ENCODE measurements at regions not wholly inside any gene's neighbourhood (a gene's known extent, or its start where the extent isn't known, plus 50 kb on each side); places are given as distances from the start of the nearest gene placed in this dataset.
A peak's percentile ranks its signal among the peaks of the same experiment; 100 is the strongest.

DNA sequence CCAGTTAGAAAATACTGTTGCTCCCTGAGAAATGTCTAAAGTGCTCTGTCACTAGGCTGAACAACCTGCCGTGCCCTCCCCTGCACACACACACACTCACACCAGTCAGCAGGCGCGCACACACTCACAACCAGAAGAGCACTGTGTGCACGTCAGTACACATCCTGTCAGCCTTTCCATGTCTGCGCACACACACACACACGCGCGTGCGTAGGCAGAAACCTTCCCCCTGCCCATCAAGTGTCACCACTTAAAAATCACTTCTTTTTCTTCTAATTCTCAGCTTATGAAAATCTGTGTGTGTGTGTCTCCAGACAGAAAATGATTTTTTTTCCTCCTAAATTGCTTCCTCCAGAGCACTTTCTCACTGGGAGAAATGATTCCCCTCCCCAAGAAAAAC is 100.3 kb downstream of the EDN3 start:
- WGBS, 2 donors (ENCODE audit: extremely low coverage in 2 of 2, insufficient read length in 2 of 2, insufficient replicate concordance in 1 of 2), result no CpG with 5 or more reads among the region's 9 CpGs
- Histone ChIP-seq H2BK120ac (ENCODE audit: low read depth, low read length) (no peak overlapping the region), H3K4me1 (ENCODE audit: control insufficient read depth in 2 of 2, insufficient read depth in 1 of 2, low read depth in 1 of 2, low read length in 2 of 2) (peaks cover 0 to 37% of the 10 kb centered on the region in 2 donors)

DNA sequence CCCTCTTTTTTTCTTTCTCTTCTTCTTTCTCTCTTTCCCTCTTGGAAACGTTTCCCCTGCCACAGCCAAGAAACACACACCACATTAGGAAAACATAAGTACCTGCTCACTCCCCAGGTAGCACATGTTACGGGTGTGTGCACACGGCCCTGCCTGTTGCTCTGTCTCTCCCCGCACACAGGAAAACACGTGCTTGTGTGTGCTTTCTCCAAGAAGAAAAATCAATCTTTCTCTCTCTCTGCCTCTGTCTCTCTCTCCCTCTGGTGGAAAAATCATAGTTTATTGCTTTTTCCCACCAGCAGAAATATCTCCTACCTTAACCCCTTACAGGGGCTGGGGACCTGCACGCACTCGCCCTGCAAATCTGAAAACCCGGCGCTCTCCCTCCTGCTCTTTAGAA is 102.3 kb downstream of the EDN3 start:
- Histone ChIP-seq H3K9ac (ENCODE audit: low read depth, low read length, poor library complexity) (no peak overlapping the region), H4K91ac (ENCODE audit: low read depth, low read length, poor library complexity) (no peak overlapping the region), H2AK5ac (ENCODE audit: low read depth, low read length) (no peak overlapping the region), H3K23ac (ENCODE audit: low read depth, low read length, poor library complexity) (no peak overlapping the region), H3K14ac (ENCODE audit: low read length) (no peak overlapping the region), H3K18ac (ENCODE audit: low read length) (no peak overlapping the region), H3K4ac (ENCODE audit: low read length) (no peak overlapping the region), H2BK120ac (ENCODE audit: low read depth, low read length) (no peak overlapping the region), H3K79me1 (ENCODE audit: low read depth, low read length) (no peaks in the 10 kb centered on the region), H3K9me3 (replicated peaks in 1 of 2; ENCODE audit: control insufficient read depth in 2 of 2, insufficient read depth in 1 of 2, low read depth in 1 of 2, low read length in 2 of 2) (no peaks in the 10 kb centered on the region), H3K36me3 (replicated peaks in 1 of 2; ENCODE audit: control insufficient read depth in 2 of 2, insufficient read depth in 2 of 2, low read length in 2 of 2) (no peaks in the 10 kb centered on the region), H3K4me2 (ENCODE audit: insufficient read depth, low read length, poor library complexity, severe bottlenecking) (no peak overlapping the region), H3K4me1 (ENCODE audit: control insufficient read depth in 2 of 2, insufficient read depth in 1 of 2, low read depth in 1 of 2, low read length in 2 of 2) (peaks cover 0 to 36% of the 10 kb centered on the region in 2 donors), H2BK15ac (ENCODE audit: low read length) (no peak overlapping the region), H3K4me3 (ENCODE audit: low read length in 2 of 2) (no peak overlapping the region), H2BK5ac (ENCODE audit: low read length) (no peak overlapping the region), H4K8ac (ENCODE audit: low read depth, low read length) (no peak overlapping the region), H3K27ac (replicated peaks; ENCODE audit: low read length) (no peak overlapping the region), H2AFZ (ENCODE audit: low read length) (no peak overlapping the region), H2BK12ac (ENCODE audit: low read length) (no peak overlapping the region), H3K27me3 (ENCODE audit: control insufficient read depth in 3 of 3, insufficient read depth in 3 of 3, low read depth in 1 of 3, low read length in 3 of 3) (peaks cover 0 to 61% (median 0%) of the 10 kb centered on the region in 3 experiments)
- no CpG with 5 or more reads among the region's 9 CpGs for WGBS, 2 donors (ENCODE audit: extremely low coverage in 2 of 2, insufficient read length in 2 of 2, insufficient replicate concordance in 1 of 2)
- DNase-seq (ENCODE audit: low spot score), result no peak

More for the DNA sequence above, 100.3 kb downstream of the EDN3 start:
- H3K27ac ChIP-seq (replicated peaks; ENCODE audit: low read length), result no peak overlapping the region
- no peak overlapping the region for H3K4ac ChIP-seq (ENCODE audit: low read length)
- no peak overlapping the region for H2BK15ac ChIP-seq (ENCODE audit: low read length)
- no peak overlapping the region for H3K9ac ChIP-seq (ENCODE audit: low read depth, low read length, poor library complexity)
- no peak overlapping the region for H3K23ac ChIP-seq (ENCODE audit: low read depth, low read length, poor library complexity)
- H3K4me2 ChIP-seq (ENCODE audit: insufficient read depth, low read length, poor library complexity, severe bottlenecking), result no peak overlapping the region
- no peaks in the 10 kb centered on the region for H3K9me3 ChIP-seq (replicated peaks in 1 of 2; ENCODE audit: control insufficient read depth in 2 of 2, insufficient read depth in 1 of 2, low read depth in 1 of 2, low read length in 2 of 2)
- no peak overlapping the region for H2AK5ac ChIP-seq (ENCODE audit: low read depth, low read length)
- H3K79me1 ChIP-seq (ENCODE audit: low read depth, low read length), result no peaks in the 10 kb centered on the region
- DNase-seq (ENCODE audit: low spot score), result no peak
- peaks cover 0 to 56% (median 0%) of the 10 kb centered on the region in 3 experiments for H3K27me3 ChIP-seq (ENCODE audit: control insufficient read depth in 3 of 3, insufficient read depth in 3 of 3, low read depth in 1 of 3, low read length in 3 of 3)
- H3K36me3 ChIP-seq (replicated peaks in 1 of 2; ENCODE audit: control insufficient read depth in 2 of 2, insufficient read depth in 2 of 2, low read length in 2 of 2), result no peaks in the 10 kb centered on the region
- no peak overlapping the region for H4K8ac ChIP-seq (ENCODE audit: low read depth, low read length)
- H3K18ac ChIP-seq (ENCODE audit: low read length), result peak overlapping the region; percentile 77
- no peak overlapping the region for H2AFZ ChIP-seq (ENCODE audit: low read length)
- peak overlapping the region; percentile 79 for H2BK12ac ChIP-seq (ENCODE audit: low read length)
- H3K14ac ChIP-seq (ENCODE audit: low read length), result no peak overlapping the region
- H2BK5ac ChIP-seq (ENCODE audit: low read length), result no peak overlapping the region
- no peak overlapping the region for H3K4me3 ChIP-seq (ENCODE audit: low read length in 2 of 2)
- peak overlapping the region; percentile 4 for H4K91ac ChIP-seq (ENCODE audit: low read depth, low read length, poor library complexity)

DNA sequence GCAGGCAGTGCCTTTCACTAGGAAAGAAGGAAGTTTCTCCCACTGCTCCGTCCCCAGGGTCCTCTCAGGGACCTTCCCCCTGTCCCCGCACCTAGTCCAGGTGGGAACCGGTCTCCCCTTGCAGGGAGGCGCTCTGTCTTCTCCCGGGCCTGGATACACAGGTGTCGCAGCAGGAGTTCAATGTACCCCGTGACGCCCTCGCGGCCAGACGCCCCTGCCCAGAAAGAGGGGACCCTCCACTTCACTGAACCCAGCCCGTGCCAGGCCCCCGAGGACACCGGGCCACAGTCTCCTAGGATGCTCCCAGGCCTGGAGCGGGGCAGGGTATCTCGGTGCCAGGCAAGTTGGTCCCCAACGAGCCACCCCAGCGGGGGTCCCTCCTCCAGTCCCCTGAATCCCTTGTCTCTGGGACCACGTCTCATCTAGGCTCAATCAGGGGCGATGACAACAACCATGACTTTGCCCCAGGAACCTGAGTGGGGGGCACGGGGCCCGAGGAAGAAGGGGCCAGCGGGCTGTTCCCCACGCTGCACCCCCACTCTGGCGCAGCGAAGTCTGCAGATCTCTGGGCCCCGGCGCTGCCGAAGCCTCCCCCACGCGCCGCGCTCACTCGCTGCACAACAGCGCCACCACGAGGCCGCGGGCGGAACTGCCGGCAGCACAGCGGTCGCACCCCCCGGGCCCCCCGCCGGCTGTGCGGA is 103.0 kb downstream of the EDN3 start:
- Histone ChIP-seq H2BK12ac (ENCODE audit: low read length) (peak overlapping the region; percentile 78), H3K27me3 (ENCODE audit: control insufficient read depth in 3 of 3, insufficient read depth in 3 of 3, low read depth in 1 of 3, low read length in 3 of 3) (peaks cover 0 to 59% (median 0%) of the 10 kb centered on the region in 3 experiments), H3K79me1 (ENCODE audit: low read depth, low read length) (no peaks in the 10 kb centered on the region), H3K4me1 (ENCODE audit: control insufficient read depth in 2 of 2, insufficient read depth in 1 of 2, low read depth in 1 of 2, low read length in 2 of 2) (peaks cover 0 to 31% of the 10 kb centered on the region in 2 donors), H4K91ac (ENCODE audit: low read depth, low read length, poor library complexity) (peak overlapping the region; percentile 41), H2BK5ac (ENCODE audit: low read length) (peak overlapping the region; percentile 88), H3K27ac (replicated peaks; ENCODE audit: low read length) (no peak overlapping the region), H3K14ac (ENCODE audit: low read length) (peak overlapping the region; percentile 17), H3K36me3 (replicated peaks in 1 of 2; ENCODE audit: control insufficient read depth in 2 of 2, insufficient read depth in 2 of 2, low read length in 2 of 2) (no peaks in the 10 kb centered on the region), H4K8ac (ENCODE audit: low read depth, low read length) (no peak overlapping the region), H3K4me2 (ENCODE audit: insufficient read depth, low read length, poor library complexity, severe bottlenecking) (peak overlapping the region; percentile 82), H3K18ac (ENCODE audit: low read length) (peak overlapping the region; percentile 96), H3K4me3 (ENCODE audit: low read length in 2 of 2) (peak overlapping the region in 1 of 2 donors; percentile 62), H3K23ac (ENCODE audit: low read depth, low read length, poor library complexity) (peak overlapping the region; percentile 59), H2AK5ac (ENCODE audit: low read depth, low read length) (peak overlapping the region; percentile 73), H3K4ac (ENCODE audit: low read length) (no peak overlapping the region), H3K9me3 (replicated peaks in 1 of 2; ENCODE audit: control insufficient read depth in 2 of 2, insufficient read depth in 1 of 2, low read depth in 1 of 2, low read length in 2 of 2) (no peaks in the 10 kb centered on the region), H2BK120ac (ENCODE audit: low read depth, low read length) (peak overlapping the region; percentile 34), H2BK15ac (ENCODE audit: low read length) (peak overlapping the region; percentile 63), H2AFZ (ENCODE audit: low read length) (peak overlapping the region; percentile 77), H3K9ac (ENCODE audit: low read depth, low read length, poor library complexity) (peak overlapping the region; percentile 60)
- DNase-seq (ENCODE audit: low spot score), result peak; percentile 75
- no CpG with 5 or more reads among the region's 46 CpGs for WGBS, 2 donors (ENCODE audit: extremely low coverage in 2 of 2, insufficient read length in 2 of 2, insufficient replicate concordance in 1 of 2)

DNA sequence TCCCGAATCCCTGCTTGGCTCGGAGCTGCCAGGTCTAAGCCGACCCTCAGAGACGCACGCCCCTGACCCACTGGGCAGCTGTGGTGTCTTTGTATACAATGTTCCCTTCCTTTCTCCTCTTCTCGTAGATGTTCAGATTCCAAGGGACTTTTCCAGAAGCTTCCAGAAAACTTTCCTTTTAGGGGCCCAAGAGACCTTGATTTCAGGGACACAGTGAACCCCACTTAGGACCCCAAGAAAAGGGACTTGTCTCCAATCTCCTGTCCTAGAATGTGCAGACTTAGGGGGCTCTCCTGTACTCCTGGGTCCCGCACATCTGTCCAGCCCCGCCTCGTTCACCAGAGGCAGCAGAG is 103.5 kb downstream of the EDN3 start:
- Histone ChIP-seq H3K4me3 (ENCODE audit: low read length in 2 of 2) (no peak overlapping the region), H3K79me1 (ENCODE audit: low read depth, low read length) (no peaks in the 10 kb centered on the region), H3K27ac (replicated peaks; ENCODE audit: low read length) (no peak overlapping the region), H2AFZ (ENCODE audit: low read length) (no peak overlapping the region), H3K14ac (ENCODE audit: low read length) (no peak overlapping the region), H2BK5ac (ENCODE audit: low read length) (no peak overlapping the region), H2BK120ac (ENCODE audit: low read depth, low read length) (no peak overlapping the region), H3K36me3 (replicated peaks in 1 of 2; ENCODE audit: control insufficient read depth in 2 of 2, insufficient read depth in 2 of 2, low read length in 2 of 2) (no peaks in the 10 kb centered on the region), H3K9me3 (replicated peaks in 1 of 2; ENCODE audit: control insufficient read depth in 2 of 2, insufficient read depth in 1 of 2, low read depth in 1 of 2, low read length in 2 of 2) (peaks cover 0 to under 1% of the 10 kb centered on the region in 2 donors), H2BK12ac (ENCODE audit: low read length) (no peak overlapping the region), H3K4ac (ENCODE audit: low read length) (no peak overlapping the region), H3K4me2 (ENCODE audit: insufficient read depth, low read length, poor library complexity, severe bottlenecking) (no peak overlapping the region), H4K91ac (ENCODE audit: low read depth, low read length, poor library complexity) (no peak overlapping the region), H4K8ac (ENCODE audit: low read depth, low read length) (no peak overlapping the region), H3K4me1 (ENCODE audit: control insufficient read depth in 2 of 2, insufficient read depth in 1 of 2, low read depth in 1 of 2, low read length in 2 of 2) (peaks cover 0 to 26% of the 10 kb centered on the region in 2 donors), H3K27me3 (ENCODE audit: control insufficient read depth in 3 of 3, insufficient read depth in 3 of 3, low read depth in 1 of 3, low read length in 3 of 3) (peaks cover 0 to 53% (median 0%) of the 10 kb centered on the region in 3 experiments), H3K23ac (ENCODE audit: low read depth, low read length, poor library complexity) (no peak overlapping the region), H3K18ac (ENCODE audit: low read length) (no peak overlapping the region), H2BK15ac (ENCODE audit: low read length) (no peak overlapping the region), H2AK5ac (ENCODE audit: low read depth, low read length) (no peak overlapping the region), H3K9ac (ENCODE audit: low read depth, low read length, poor library complexity) (no peak overlapping the region)
- no CpG with 5 or more reads among the region's 9 CpGs for WGBS, 2 donors (ENCODE audit: extremely low coverage in 2 of 2, insufficient read length in 2 of 2, insufficient replicate concordance in 1 of 2)
- no peak for DNase-seq (ENCODE audit: low spot score)

Measured in neuronal stem cell (in vitro differentiated cells).